GM12878 (cell line): ENCODE measurements at regions not wholly inside any gene's neighbourhood (a gene's known extent, or its start where the extent isn't known, plus 50 kb on each side); places are given as distances from the start of the nearest gene placed in this dataset.

ENCODE experiments used
- ATAC-seq: fragments of 200-7000 bp; cut with Tn5 transposase; 3 replicates; pipeline ENCODE4 v1.9.1; 2020; ENCODE audit warnings: mild to moderate bottlenecking, moderate library complexity
- BruUV-seq: library from RNA; stranded (reverse); fragments of 400-500 nt; replicated peaks from 2 replicates; lab custom pipeline; 2021; lab: Mats Ljungman, UMichigan
- CTCF ChIA-PET: fragments of 300-600 bp; sonication (Branson Sonifier 250); formaldehyde crosslinking; extraction: SDS; loops from one replicate; lab custom pipeline; 2021; ENCODE audit warnings: inconsistent platforms; lab: Yijun Ruan, JAX
- POLR2A ChIA-PET: fragments of 350-600 bp; formaldehyde crosslinking; extraction: SDS; loops from one replicate; lab custom pipeline; 2021; ENCODE audit warnings: inconsistent platforms; lab: Charles Lee
- RAD21 ChIA-PET: fragments of 300-600 bp; sonication (Branson Sonifier 250); formaldehyde crosslinking; loops from one replicate; lab custom pipeline; 2023; ENCODE audit warnings: antibody characterized with exemption; ENCODE audit not compliant: unreplicated experiment; lab: Charles Lee
- SMC1A ChIA-PET: fragments of 300-600 bp; sonication (Branson Sonifier 250); formaldehyde crosslinking; loops from one replicate; lab custom pipeline; 2023; ENCODE audit not compliant: unreplicated experiment, uncharacterized antibody; lab: Charles Lee
- DNase-seq: peaks from one replicate; pipeline ENCODE4 v3.0.0-alpha.2; 2011; ENCODE audit warnings: low read depth, low spot score
- FAIRE-seq: peaks from 3 replicates; lab custom pipeline; 2011; peaks lifted over from hg19 to GRCh38; lab: Jason Lieb, UNC
- H2AFZ ChIP-seq: 2 replicates; pipeline ENCODE4 v1.6.0; 2011; ENCODE audit warnings: low read depth, low read length, control low read depth; ENCODE audit not compliant: control insufficient read depth
- H3K27ac ChIP-seq: 2 replicates; pipeline ENCODE4 v1.5.1; 2011; ENCODE audit warnings: control low read depth; ENCODE audit not compliant: control insufficient read depth, insufficient read depth
- H3K27me3 ChIP-seq, 2 experiments: replicated peaks in 1 of 2; 2 replicates each; pipeline versions ENCODE4 v1.6.0 to v1.6.1; 2011; ENCODE audit warnings: low read length in 1 of 2; ENCODE audit not compliant: control insufficient read depth in 2 of 2, insufficient read depth in 2 of 2
- H3K36me3 ChIP-seq, 2 experiments: 2 replicates each; pipeline ENCODE4 v1.5.1; 2011; ENCODE audit warnings: low read length in 1 of 2; ENCODE audit not compliant: control insufficient read depth in 2 of 2, insufficient read depth in 2 of 2
- H3K4me1 ChIP-seq: 2 replicates; pipeline ENCODE4 v1.6.1; 2011; ENCODE audit warnings: mild to moderate bottlenecking, low read length, moderate library complexity, mixed read lengths; ENCODE audit not compliant: control insufficient read depth, insufficient read depth
- H3K4me2 ChIP-seq: 2 replicates; pipeline ENCODE4 v1.6.0; 2011; ENCODE audit warnings: control low read depth; ENCODE audit not compliant: control insufficient read depth, insufficient read depth
- H3K4me3 ChIP-seq: fragments of 200-600 bp; sonication (generic); 2 replicates; pipeline ENCODE4 v1.5.1; 2016
- H3K79me2 ChIP-seq: 2 replicates; pipeline ENCODE4 v1.6.0; 2011; ENCODE audit warnings: low read length; ENCODE audit not compliant: control insufficient read depth, insufficient read depth
- H3K9ac ChIP-seq: 2 replicates; pipeline ENCODE4 v1.8.0; 2011; ENCODE audit warnings: low read length, control low read depth, mixed read lengths; ENCODE audit not compliant: control insufficient read depth, insufficient read depth
- H3K9me3 ChIP-seq: replicated peaks from 3 replicates; pipeline ENCODE4 v1.5.1; 2011; ENCODE audit warnings: mild to moderate bottlenecking, low read length; ENCODE audit not compliant: control insufficient read depth, insufficient read depth
- H4K20me1 ChIP-seq: 2 replicates; pipeline ENCODE4 v1.6.0; 2011; ENCODE audit not compliant: control insufficient read depth, insufficient read depth
- CBX3 ChIP-seq: fragments of 200-600 bp; sonication (generic); IDR thresholded peaks from 2 replicates; pipeline ENCODE4 v1.6.1; 2016; ENCODE audit warnings: low read depth, borderline replicate concordance
- CEBPZ ChIP-seq: fragments of 150-350 bp; IDR thresholded peaks from 2 replicates; pipeline ENCODE4 v1.6.1; 2016; ENCODE audit warnings: low read depth, low read length
- HCFC1 ChIP-seq: fragments of 150-350 bp; IDR thresholded peaks from 2 replicates; pipeline ENCODE4 v1.6.1; 2014; ENCODE audit warnings: low read length
- KDM1A ChIP-seq: fragments of 200-600 bp; sonication (generic); IDR thresholded peaks from 2 replicates; pipeline ENCODE4 v1.6.1; 2016; ENCODE audit warnings: borderline replicate concordance
- MYB ChIP-seq: fragments of 150-350 bp; IDR thresholded peaks from 2 replicates; pipeline ENCODE4 v1.6.1; 2014; ENCODE audit warnings: mild to moderate bottlenecking, low read depth, low read length, borderline replicate concordance
- WGBS: methylation state at CpG from one replicate; pipeline ENCODE4 v1.1.6; 2016; ENCODE audit warnings: low lambda C conversion rate; ENCODE audit not compliant: insufficient replicate concordance, insufficient coverage; ENCODE audit errors: missing lambda C conversion rate; 5-methylcytosine and 5-hydroxymethylcytosine counted together
- in situ Hi-C: fragments of 300-500 bp; cut with MboI; formaldehyde crosslinking; loops from 9 replicates; pipeline ENCODE4 v1.14.3; 2018; ENCODE audit warnings: mixed read lengths
- intact Hi-C: fragments of 100-400 bp; cut with micrococcal nuclease; formaldehyde crosslinking; loops from one replicate; pipeline ENCODE4 v1.14.2; 2022; ENCODE audit not compliant: unreplicated experiment

GRCh38 chr20:40869218-40870147, 159.1 kb upstream of the TOP1 start:
- H3K36me3 ChIP-seq, result no peaks in the 10 kb centered on the region
- no peaks in the 10 kb centered on the region for H3K4me1 ChIP-seq
- peaks cover 0 to 4% of the 10 kb centered on the region in 2 experiments; a peak in 2 of 4 replicates for H3K27me3 ChIP-seq
- no TSS peak for BruUV-seq
- no peak overlapping the region for H3K27ac ChIP-seq
- no peaks in the 10 kb centered on the region for H4K20me1 ChIP-seq
- ChIA-PET SMC1A (interaction anchor here (1.0 kb wide), 1 partner anchor 146 kb away, joined by 3 read pairs; no protein-coding TSS in a partner anchor), RAD21 (no interaction called here), CTCF (no interaction called here), POLR2A (no interaction called here)
- H3K4me2 ChIP-seq, result no peak overlapping the region
- no peak for ATAC-seq
- TF ChIP-seq CBX3, result no peak
- no peak overlapping the region for H3K4me3 ChIP-seq
- H3K9me3 ChIP-seq, result no peaks in the 10 kb centered on the region
- H3K9ac ChIP-seq, result no peak overlapping the region
- no peak for DNase-seq
- WGBS, result 34% methylated on average over 12 of the region's 12 CpGs
- H3K79me2 ChIP-seq, result no peaks in the 10 kb centered on the region
- no peak overlapping the region for H2AFZ ChIP-seq
- FAIRE-seq, result no peak
- in situ Hi-C loops (no loop called here), intact Hi-C loops (no loop called here)

- no peak for FAIRE-seq
- DNase-seq, result no peak
- no peak overlapping the region for H3K4me3 ChIP-seq
- TF ChIP-seq CEBPZ (no peak), MYB (no peak), HCFC1 (no peak), KDM1A (no peak)
- TF ChIP-seq, all 136 proteins: peak for 0
- Histone ChIP-seq H2AFZ (no peak overlapping the region), H3K27ac (no peak overlapping the region), H3K9me3 (no peaks in the 10 kb centered on the region), H3K79me2 (no peaks in the 10 kb centered on the region), H4K20me1 (no peaks in the 10 kb centered on the region), H3K36me3 (no peaks in the 10 kb centered on the region), H3K4me1 (no peaks in the 10 kb centered on the region; the same call in 1 of the 2 replicates), H3K9ac (no peak overlapping the region), H3K27me3 (peaks cover 0 to 3% of the 10 kb centered on the region in 2 experiments; a peak in 2 of 4 replicates), H3K4me2 (no peak overlapping the region)
- in situ Hi-C loops (no loop called here), intact Hi-C loops (no loop called here)
- SMC1A ChIA-PET, result no interaction called here
- WGBS, result 42% methylated on average over 7 of the region's 9 CpGs
- RAD21 ChIA-PET, result no interaction called here
- BruUV-seq, result no TSS peak
- POLR2A ChIA-PET, result no interaction called here
- no peak for ATAC-seq
- CTCF ChIA-PET, result no interaction called here
Observed at GRCh38 chr20:40875116-40876085, 153.2 kb upstream of the TOP1 start.
